NCI-H128 (cell line): ENCODE measurements at regions not wholly inside any gene's neighbourhood (a gene's known extent, or its start where the extent isn't known, plus 50 kb on each side); places are given as distances from the start of the nearest gene placed in this dataset.
"Not testable (repeated sequence)": the region's sequence is repeated elsewhere in the genome, so short reads cannot be mapped to it uniquely, and the experiment has no call there.

Experiments used
- DNase-seq: peaks from one replicate; lab custom pipeline; 2025; ENCODE audit not compliant: unreplicated experiment; lab: John Stamatoyannopoulos, UW

- DNase-seq, result not testable (repeated sequence)
Measured at GRCh38 chr9:97103613-97104383, 64.9 kb upstream of the CTSV start.

- DNase-seq, result not testable (repeated sequence)
Measured at GRCh38 chr9:97099540-97099939, 60.6 kb upstream of the CTSV start.

GRCh38 chr9:97096793-97097192 lies 57.9 kb upstream of the CTSV start:
- DNase-seq, result no peak

- not testable (repeated sequence) for DNase-seq
Measured at GRCh38 chr9:97089361-97089760, 50.4 kb upstream of the CTSV start.
